Activated naive CD4-positive, alpha-beta T cell treated with anti-CD3 and anti-CD28 coated beads for 36 hours (primary cell): ENCODE measurements at regions not wholly inside any gene's neighbourhood (a gene's known extent, or its start where the extent isn't known, plus 50 kb on each side); places are given as distances from the start of the nearest gene placed in this dataset.

Experiments used
- CTCF ChIA-PET: fragments of 350-600 bp; sonication (Branson Sonifier 250); formaldehyde crosslinking; loops from one replicate; lab custom pipeline; 2021; ENCODE audit warnings: antibody characterized with exemption; lab: Charles Lee
- DNase-seq: peaks from one replicate; pipeline ENCODE4 v3.0.0-alpha.2; 2020
- H3K27ac Mint-ChIP-seq: one replicate; pipeline ENCODE4 v1.8.0; 2021; ENCODE audit warnings: mild to moderate bottlenecking, mixed read lengths
- H3K27me3 Mint-ChIP-seq: one replicate; pipeline ENCODE4 v1.8.0; 2021; ENCODE audit warnings: low read depth, mixed read lengths
- H3K36me3 Mint-ChIP-seq: one replicate; pipeline ENCODE4 v1.8.0; 2021; ENCODE audit warnings: low read depth, mixed read lengths
- H3K4me1 Mint-ChIP-seq: one replicate; pipeline ENCODE4 v1.8.0; 2021; ENCODE audit warnings: low read depth, mixed read lengths
- H3K4me3 Mint-ChIP-seq: one replicate; pipeline ENCODE4 v1.8.0; 2021; ENCODE audit warnings: mild to moderate bottlenecking, moderate library complexity, mixed read lengths
- H3K9me3 Mint-ChIP-seq: one replicate; pipeline ENCODE4 v1.8.0; 2021; ENCODE audit warnings: mixed read lengths
- intact Hi-C: fragments of 100-400 bp; cut with micrococcal nuclease; formaldehyde crosslinking; loops from one replicate; pipeline ENCODE4 v1.15.1; 2023

- intact Hi-C loops: no loop called here
- CTCF ChIA-PET: interaction anchor here (0.8 kb wide), 1 partner anchor 236 kb away, joined by 3 read pairs; no protein-coding TSS in a partner anchor
- no peaks in the 10 kb centered on the region for H3K36me3 Mint-ChIP-seq
- H3K4me1 Mint-ChIP-seq: peaks cover 6% of the 10 kb centered on the region
- no peak for DNase-seq
- H3K9me3 Mint-ChIP-seq: no peaks in the 10 kb centered on the region
- H3K27ac Mint-ChIP-seq: no peak overlapping the region
- no peak overlapping the region for H3K4me3 Mint-ChIP-seq
- H3K27me3 Mint-ChIP-seq: no peaks in the 10 kb centered on the region
Observed at GRCh38 chr12:25854991-25855390, 103.5 kb upstream of the RASSF8 start.

GRCh38 chr12:25855716-25856115, 102.8 kb upstream of the RASSF8 start:
- Mint-ChIP-seq H3K27ac (no peak overlapping the region), H3K4me3 (no peak overlapping the region)
- intact Hi-C loops: no loop called here

GRCh38 chr12:25859976-25860375, 98.5 kb upstream of the RASSF8 start:
- Mint-ChIP-seq H3K36me3 (no peaks in the 10 kb centered on the region), H3K27ac (no peak overlapping the region), H3K27me3 (no peaks in the 10 kb centered on the region), H3K4me1 (peaks cover 8% of the 10 kb centered on the region), H3K4me3 (no peak overlapping the region), H3K9me3 (no peaks in the 10 kb centered on the region)
- CTCF ChIA-PET: no interaction called here
- intact Hi-C loops: no loop called here
- no peak for DNase-seq

More at GRCh38 chr12:25855716-25856115, 102.8 kb upstream of the RASSF8 start:
- H3K9me3 Mint-ChIP-seq: no peaks in the 10 kb centered on the region
- H3K36me3 Mint-ChIP-seq: no peaks in the 10 kb centered on the region
- CTCF ChIA-PET: no interaction called here
- H3K4me1 Mint-ChIP-seq: peaks cover 8% of the 10 kb centered on the region
- H3K27me3 Mint-ChIP-seq: no peaks in the 10 kb centered on the region
- no peak for DNase-seq

- intact Hi-C loops: no loop called here
- H3K4me3 Mint-ChIP-seq: no peak overlapping the region
- no peak overlapping the region for H3K27ac Mint-ChIP-seq
- no peaks in the 10 kb centered on the region for H3K36me3 Mint-ChIP-seq
- no peak for DNase-seq
- H3K4me1 Mint-ChIP-seq: peaks cover 8% of the 10 kb centered on the region
- CTCF ChIA-PET: no interaction called here
- H3K27me3 Mint-ChIP-seq: no peaks in the 10 kb centered on the region
- no peaks in the 10 kb centered on the region for H3K9me3 Mint-ChIP-seq
Observed at GRCh38 chr12:25861226-25861625, 97.3 kb upstream of the RASSF8 start.

GRCh38 chr12:25864306-25865276, 93.9 kb upstream of the RASSF8 start:
- Mint-ChIP-seq H3K27ac (no peak overlapping the region), H3K4me1 (peaks cover 5% of the 10 kb centered on the region), H3K4me3 (no peak overlapping the region), H3K36me3 (no peaks in the 10 kb centered on the region), H3K9me3 (peaks cover 1% of the 10 kb centered on the region), H3K27me3 (peaks cover 3% of the 10 kb centered on the region)
- CTCF ChIA-PET: no interaction called here
- DNase-seq: no peak
- intact Hi-C loops: no loop called here

- DNase-seq: no peak
- Mint-ChIP-seq H3K4me1 (no peaks in the 10 kb centered on the region), H3K4me3 (no peak overlapping the region), H3K27ac (no peak overlapping the region), H3K27me3 (peaks cover 3% of the 10 kb centered on the region), H3K36me3 (no peaks in the 10 kb centered on the region), H3K9me3 (peaks cover 1% of the 10 kb centered on the region)
- CTCF ChIA-PET: interaction anchor here (1.0 kb wide), 1 partner anchor 16 kb away, joined by 7 read pairs; no protein-coding TSS in a partner anchor
- intact Hi-C loops: no loop called here
Observed at GRCh38 chr12:25866586-25867378, 91.7 kb upstream of the RASSF8 start.

GRCh38 chr12:25868193-25868592, 90.3 kb upstream of the RASSF8 start:
- Mint-ChIP-seq H3K4me1 (no peaks in the 10 kb centered on the region), H3K27me3 (peaks cover 3% of the 10 kb centered on the region), H3K36me3 (no peaks in the 10 kb centered on the region), H3K9me3 (peaks cover 1% of the 10 kb centered on the region), H3K27ac (no peak overlapping the region), H3K4me3 (no peak overlapping the region)
- no peak for DNase-seq
- intact Hi-C loops: no loop called here
- CTCF ChIA-PET: no interaction called here

GRCh38 chr12:25872137-25872536, 86.3 kb upstream of the RASSF8 start:
- Mint-ChIP-seq H3K27ac (no peak overlapping the region), H3K4me3 (no peak overlapping the region), H3K27me3 (no peaks in the 10 kb centered on the region), H3K9me3 (peaks cover 1% of the 10 kb centered on the region), H3K36me3 (no peaks in the 10 kb centered on the region), H3K4me1 (no peaks in the 10 kb centered on the region)
- no peak for DNase-seq
- intact Hi-C loops: no loop called here
- CTCF ChIA-PET: no interaction called here

- no peak for DNase-seq
- CTCF ChIA-PET: no interaction called here
- H3K9me3 Mint-ChIP-seq: peaks cover 1% of the 10 kb centered on the region
- H3K27me3 Mint-ChIP-seq: no peaks in the 10 kb centered on the region
- H3K36me3 Mint-ChIP-seq: no peaks in the 10 kb centered on the region
- no peaks in the 10 kb centered on the region for H3K4me1 Mint-ChIP-seq
- no peak overlapping the region for H3K27ac Mint-ChIP-seq
- no peak overlapping the region for H3K4me3 Mint-ChIP-seq
- intact Hi-C loops: no loop called here
Observed at GRCh38 chr12:25875661-25876060, 82.8 kb upstream of the RASSF8 start.

GRCh38 chr12:25876383-25877045, 82.0 kb upstream of the RASSF8 start:
- Mint-ChIP-seq H3K27ac (no peak overlapping the region), H3K27me3 (no peaks in the 10 kb centered on the region), H3K9me3 (peaks cover 2% of the 10 kb centered on the region), H3K4me3 (no peak overlapping the region), H3K36me3 (no peaks in the 10 kb centered on the region), H3K4me1 (no peaks in the 10 kb centered on the region)
- intact Hi-C loops: no loop called here
- DNase-seq: no peak
- CTCF ChIA-PET: no interaction called here

- H3K36me3 Mint-ChIP-seq: no peaks in the 10 kb centered on the region
- no peaks in the 10 kb centered on the region for H3K27me3 Mint-ChIP-seq
- H3K4me1 Mint-ChIP-seq: no peaks in the 10 kb centered on the region
- CTCF ChIA-PET: no interaction called here
- intact Hi-C loops: no loop called here
- no peak overlapping the region for H3K27ac Mint-ChIP-seq
- peaks cover 3% of the 10 kb centered on the region for H3K9me3 Mint-ChIP-seq
- no peak for DNase-seq
- H3K4me3 Mint-ChIP-seq: no peak overlapping the region
Observed at GRCh38 chr12:25877446-25877845, 81.0 kb upstream of the RASSF8 start.

GRCh38 chr12:25882266-25882665, 76.2 kb upstream of the RASSF8 start:
- CTCF ChIA-PET: no interaction called here
- H3K4me3 Mint-ChIP-seq: no peak overlapping the region
- intact Hi-C loops: no loop called here
- H3K4me1 Mint-ChIP-seq: no peaks in the 10 kb centered on the region
- DNase-seq: no peak
- no peaks in the 10 kb centered on the region for H3K27me3 Mint-ChIP-seq
- no peaks in the 10 kb centered on the region for H3K36me3 Mint-ChIP-seq
- peaks cover 3% of the 10 kb centered on the region for H3K9me3 Mint-ChIP-seq
- no peak overlapping the region for H3K27ac Mint-ChIP-seq
